ENCODE measurements at regions not wholly inside any gene's neighbourhood (a gene's known extent, or its start where the extent isn't known, plus 50 kb on each side); places are given as distances from the start of the nearest gene placed in this dataset.
A peak's percentile ranks its signal among the peaks of the same experiment; 100 is the strongest.

GRCh38 chr18:2423761-2424160 is 147.5 kb downstream of the METTL4 start:
- H3K36me3 Mint-ChIP-seq = no peaks in the 10 kb centered on the region

GRCh38 chr18:2424420-2424819 is 146.9 kb downstream of the METTL4 start:
- Mint-ChIP-seq H3K4me1 (no peaks in the 10 kb centered on the region), H3K4me3 (no peak overlapping the region), H3K27ac (no peak overlapping the region), H3K27me3 (peaks cover 9% of the 10 kb centered on the region), H3K36me3 (no peaks in the 10 kb centered on the region), H3K9me3 (peaks cover 0 to 4% (median 0%) of the 10 kb centered on the region in 3 donors)

More at GRCh38 chr18:2423761-2424160, 147.5 kb downstream of the METTL4 start:
- Mint-ChIP-seq H3K27me3 (peaks cover 9% of the 10 kb centered on the region), H3K4me1 (no peaks in the 10 kb centered on the region), H3K27ac (no peak overlapping the region), H3K4me3 (no peak overlapping the region), H3K9me3 (peaks cover 0 to 4% (median 0%) of the 10 kb centered on the region in 3 donors)

- Mint-ChIP-seq H3K4me3 (no peak overlapping the region), H3K27me3 (peaks cover 5% of the 10 kb centered on the region), H3K4me1 (no peaks in the 10 kb centered on the region), H3K36me3 (no peaks in the 10 kb centered on the region), H3K9me3 (peaks cover 4 to 9% (median 5%) of the 10 kb centered on the region in 3 donors), H3K27ac (no peak overlapping the region)
Observed at GRCh38 chr18:2425426-2426317, 145.6 kb downstream of the METTL4 start.

- Mint-ChIP-seq H3K27ac (no peak overlapping the region), H3K27me3 (peaks cover 5% of the 10 kb centered on the region), H3K36me3 (no peaks in the 10 kb centered on the region), H3K4me1 (no peaks in the 10 kb centered on the region), H3K4me3 (no peak overlapping the region), H3K9me3 (peaks cover 4 to 9% (median 5%) of the 10 kb centered on the region in 3 donors)
Observed at GRCh38 chr18:2430191-2430590, 141.1 kb downstream of the METTL4 start.

- H3K36me3 Mint-ChIP-seq = no peaks in the 10 kb centered on the region
- no peaks in the 10 kb centered on the region for H3K4me1 Mint-ChIP-seq
- H3K9me3 Mint-ChIP-seq = peaks cover 4 to 5% (median 5%) of the 10 kb centered on the region in 3 donors
- H3K27ac Mint-ChIP-seq = no peak overlapping the region
- H3K27me3 Mint-ChIP-seq = no peaks in the 10 kb centered on the region
- H3K4me3 Mint-ChIP-seq = no peak overlapping the region
Observed at GRCh38 chr18:2431806-2432205, 139.5 kb downstream of the METTL4 start.

GRCh38 chr18:2433366-2433765 is 137.9 kb downstream of the METTL4 start:
- H3K27me3 Mint-ChIP-seq = no peaks in the 10 kb centered on the region
- no peak overlapping the region for H3K27ac Mint-ChIP-seq
- H3K4me3 Mint-ChIP-seq = no peak overlapping the region
- peaks cover 4 to 5% (median 5%) of the 10 kb centered on the region in 3 donors for H3K9me3 Mint-ChIP-seq
- H3K4me1 Mint-ChIP-seq = no peaks in the 10 kb centered on the region
- H3K36me3 Mint-ChIP-seq = no peaks in the 10 kb centered on the region

- Mint-ChIP-seq H3K36me3 (no peaks in the 10 kb centered on the region), H3K27ac (no peak overlapping the region), H3K9me3 (no peaks in the 10 kb centered on the region), H3K4me3 (no peak overlapping the region), H3K4me1 (peaks cover 0 to 8% (median 0%) of the 10 kb centered on the region in 3 donors), H3K27me3 (peaks cover 9% of the 10 kb centered on the region)
Observed at GRCh38 chr18:2441544-2441943, 129.8 kb downstream of the METTL4 start.

- H3K4me3 Mint-ChIP-seq = no peak overlapping the region
- peaks cover 9% of the 10 kb centered on the region for H3K27me3 Mint-ChIP-seq
- H3K9me3 Mint-ChIP-seq = no peaks in the 10 kb centered on the region
- no peaks in the 10 kb centered on the region for H3K36me3 Mint-ChIP-seq
- peaks cover 0 to 8% (median 0%) of the 10 kb centered on the region in 3 donors for H3K4me1 Mint-ChIP-seq
- H3K27ac Mint-ChIP-seq = no peak overlapping the region
Observed at GRCh38 chr18:2442006-2442405, 129.3 kb downstream of the METTL4 start.

- Mint-ChIP-seq H3K4me3 (peak overlapping the region in 1 of 4 donors; percentile 43), H3K36me3 (no peaks in the 10 kb centered on the region), H3K9me3 (no peaks in the 10 kb centered on the region), H3K27ac (no peak overlapping the region), H3K4me1 (peaks cover 0 to 8% (median 0%) of the 10 kb centered on the region in 3 donors), H3K27me3 (peaks cover 9% of the 10 kb centered on the region)
Observed at GRCh38 chr18:2442726-2443275, 128.5 kb downstream of the METTL4 start.

- Mint-ChIP-seq H3K27ac (no peak overlapping the region), H3K27me3 (peaks cover 9% of the 10 kb centered on the region), H3K4me3 (peak overlapping the region in 1 of 4 donors; percentile 47), H3K36me3 (no peaks in the 10 kb centered on the region), H3K4me1 (peaks cover 0 to 8% (median 0%) of the 10 kb centered on the region in 3 donors), H3K9me3 (no peaks in the 10 kb centered on the region)
Observed at GRCh38 chr18:2444201-2444875, 127.0 kb downstream of the METTL4 start.

GRCh38 chr18:2448565-2449151 is 122.6 kb downstream of the METTL4 start:
- Mint-ChIP-seq H3K36me3 (no peaks in the 10 kb centered on the region), H3K9me3 (no peaks in the 10 kb centered on the region), H3K4me1 (peaks cover 0 to 8% (median 0%) of the 10 kb centered on the region in 3 donors), H3K4me3 (no peak overlapping the region), H3K27ac (no peak overlapping the region), H3K27me3 (no peaks in the 10 kb centered on the region)

GRCh38 chr18:2451556-2451955 is 119.7 kb downstream of the METTL4 start:
- Mint-ChIP-seq H3K9me3 (peaks cover 2 to 4% (median 4%) of the 10 kb centered on the region in 3 donors), H3K27ac (no peak overlapping the region), H3K36me3 (no peaks in the 10 kb centered on the region), H3K4me1 (peaks cover 0 to 3% (median 0%) of the 10 kb centered on the region in 3 donors), H3K27me3 (no peaks in the 10 kb centered on the region), H3K4me3 (no peak overlapping the region)

GRCh38 chr18:2459886-2460285 is 111.4 kb downstream of the METTL4 start:
- Mint-ChIP-seq H3K4me1 (no peaks in the 10 kb centered on the region), H3K36me3 (no peaks in the 10 kb centered on the region), H3K4me3 (no peak overlapping the region), H3K27ac (no peak overlapping the region), H3K9me3 (peaks cover 3 to 4% (median 4%) of the 10 kb centered on the region in 3 donors), H3K27me3 (peaks cover 2% of the 10 kb centered on the region)

GRCh38 chr18:2466978-2467377 is 104.3 kb downstream of the METTL4 start:
- Mint-ChIP-seq H3K9me3 (no peaks in the 10 kb centered on the region), H3K4me1 (peaks cover 0 to 2% (median 0%) of the 10 kb centered on the region in 3 donors), H3K36me3 (no peaks in the 10 kb centered on the region), H3K4me3 (no peak overlapping the region), H3K27me3 (peaks cover 5% of the 10 kb centered on the region), H3K27ac (no peak overlapping the region)

- Mint-ChIP-seq H3K27me3 (peaks cover 5% of the 10 kb centered on the region), H3K36me3 (no peaks in the 10 kb centered on the region), H3K4me1 (peaks cover 0 to 2% (median 0%) of the 10 kb centered on the region in 3 donors), H3K4me3 (no peak overlapping the region), H3K27ac (no peak overlapping the region), H3K9me3 (no peaks in the 10 kb centered on the region)
Observed at GRCh38 chr18:2468051-2468450, 103.3 kb downstream of the METTL4 start.
